Glomerular endothelial cell (primary cell): ENCODE measurements at regions not wholly inside any gene's neighbourhood (a gene's known extent, or its start where the extent isn't known, plus 50 kb on each side); places are given as distances from the start of the nearest gene placed in this dataset.
A peak's percentile ranks its signal among the peaks of the same experiment; 100 is the strongest.

ENCODE experiments used
- DNase-seq: peaks from one replicate; pipeline ENCODE4 v3.0.0-alpha.2; 2011; ENCODE audit warnings: low read depth, low spot score; ENCODE audit errors: extremely low read depth

- no peak for DNase-seq
Measured at GRCh38 chr11:121757480-121758125, 304.8 kb upstream of the SORL1-AS1 start.

- no peak for DNase-seq
Measured at GRCh38 chr11:121755906-121756305, 303.1 kb upstream of the SORL1-AS1 start.

GRCh38 chr11:121755191-121755590 is 302.4 kb upstream of the SORL1-AS1 start:
- DNase-seq: no peak

- no peak for DNase-seq
Measured at GRCh38 chr11:121754598-121754997, 301.8 kb upstream of the SORL1-AS1 start.

GRCh38 chr11:121749691-121750090 is 296.9 kb upstream of the SORL1-AS1 start:
- no peak for DNase-seq

GRCh38 chr11:121748068-121748467 is 295.3 kb upstream of the SORL1-AS1 start:
- DNase-seq: no peak

GRCh38 chr11:121743285-121743684 is 290.5 kb upstream of the SORL1-AS1 start:
- no peak for DNase-seq

- DNase-seq: no peak
Measured at GRCh38 chr11:121741761-121742361, 289.1 kb upstream of the SORL1-AS1 start.

GRCh38 chr11:121741351-121741760 is 288.6 kb upstream of the SORL1-AS1 start:
- no peak for DNase-seq

GRCh38 chr11:121740902-121741301 is 288.1 kb upstream of the SORL1-AS1 start:
- DNase-seq: no peak

GRCh38 chr11:121733858-121734257 is 281.1 kb upstream of the SORL1-AS1 start:
- no peak for DNase-seq

GRCh38 chr11:121727942-121728341 is 275.2 kb upstream of the SORL1-AS1 start:
- DNase-seq: no peak

GRCh38 chr11:121723246-121723741 is 270.5 kb upstream of the SORL1-AS1 start:
- DNase-seq: no peak

- DNase-seq: peak; percentile 58
Measured at GRCh38 chr11:121722431-121723245, 269.9 kb upstream of the SORL1-AS1 start.

GRCh38 chr11:121721961-121722360 is 269.2 kb upstream of the SORL1-AS1 start:
- DNase-seq: no peak

GRCh38 chr11:121721448-121721847 is 268.7 kb upstream of the SORL1-AS1 start:
- DNase-seq: no peak

- DNase-seq: no peak
Measured at GRCh38 chr11:121717296-121717695, 264.5 kb upstream of the SORL1-AS1 start.

GRCh38 chr11:121716060-121716459 is 263.3 kb upstream of the SORL1-AS1 start:
- DNase-seq: no peak

- DNase-seq: no peak
Measured at GRCh38 chr11:121715405-121715804, 262.6 kb upstream of the SORL1-AS1 start.

- no peak for DNase-seq
Measured at GRCh38 chr11:121714351-121714750, 261.6 kb upstream of the SORL1-AS1 start.

- DNase-seq: no peak
Measured at GRCh38 chr11:121711939-121712338, 259.2 kb upstream of the SORL1-AS1 start.

- no peak for DNase-seq
Measured at GRCh38 chr11:121711236-121711635, 258.5 kb upstream of the SORL1-AS1 start.
